SK-N-SH (cell line): ENCODE measurements at regions not wholly inside any gene's neighbourhood (a gene's known extent, or its start where the extent isn't known, plus 50 kb on each side); places are given as distances from the start of the nearest gene placed in this dataset.

ENCODE experiments used
- CTCF ChIA-PET: fragments of 300-600, 350-600 bp; formaldehyde crosslinking; extraction: SDS; loops from one replicate; lab custom pipeline; 2021; lab: Yijun Ruan, JAX
- POLR2A ChIA-PET: fragments of 350-600 bp; sonication (Branson Sonifier 250); formaldehyde crosslinking; extraction: SDS; loops from one replicate; lab custom pipeline; 2020; ENCODE audit warnings: antibody characterized with exemption, inconsistent platforms; lab: Yijun Ruan, JAX
- DNase-seq: peaks from one replicate; pipeline ENCODE4 v3.0.0; 2012
- H2AFZ ChIP-seq: fragments of 200-600 bp; sonication (generic); 2 replicates; pipeline ENCODE4 v1.8.1; 2016; ENCODE audit warnings: antibody characterized with exemption, mild to moderate bottlenecking, low read depth
- H3F3A ChIP-seq: fragments of 200-600 bp; sonication (generic); replicated peaks from 2 replicates; pipeline ENCODE3; 2016; ENCODE audit warnings: antibody characterized with exemption, mild to moderate bottlenecking; ENCODE audit not compliant: insufficient read depth
- H3K27ac ChIP-seq, 2 experiments: fragments of 200-500 bp in 1 of 2; fragments of 200-600 bp in 1 of 2; sonication (Bioruptor generic) in 1 of 2; sonication (generic), shearing (Covaris generic) in 1 of 2; 2 replicates each; pipeline versions ENCODE4 v1.5.1 to v1.6.1; 2014 to 2016; ENCODE audit warnings: low read depth in 2 of 2, inconsistent platforms in 1 of 2, low read length in 1 of 2, mild to moderate bottlenecking in 1 of 2, mixed read lengths in 1 of 2
- H3K27me3 ChIP-seq: fragments of 200-600 bp; sonication (generic), shearing (Covaris generic); 2 replicates; pipeline ENCODE4 v1.6.1; 2016; ENCODE audit warnings: mixed run types; ENCODE audit not compliant: insufficient read depth
- H3K36me3 ChIP-seq, 2 experiments: fragments of 200-500 bp in 1 of 2; fragments of 200-600 bp in 1 of 2; sonication (Bioruptor generic) in 1 of 2; sonication (generic) in 1 of 2; replicated peaks in 1 of 2; 2 replicates each; pipeline versions ENCODE3 to v1.5.1; 2014 to 2016; ENCODE audit warnings: low read length in 1 of 2, mild to moderate bottlenecking in 1 of 2; ENCODE audit not compliant: insufficient read depth in 2 of 2, control insufficient read depth in 1 of 2
- H3K4me1 ChIP-seq, 2 experiments: fragments of 200-500 bp in 1 of 2; fragments of 200-600 bp in 1 of 2; sonication (Bioruptor generic) in 1 of 2; sonication (generic), shearing (Covaris generic) in 1 of 2; 2 replicates each; pipeline versions ENCODE4 v1.5.1 to v1.6.1; 2014 to 2016; ENCODE audit warnings: low read depth in 1 of 2, low read length in 1 of 2, mixed run types in 1 of 2; ENCODE audit not compliant: insufficient read depth in 2 of 2, control insufficient read depth in 1 of 2
- H3K4me2 ChIP-seq: fragments of 200-600 bp; sonication (generic), shearing (Covaris generic); 2 replicates; pipeline ENCODE4 v1.6.1; 2017; ENCODE audit warnings: mixed run types
- H3K4me3 ChIP-seq, 2 experiments: fragments of 200-500 bp in 1 of 2; fragments of 200-600 bp in 1 of 2; sonication (Bioruptor generic) in 1 of 2; sonication (generic), shearing (Covaris generic) in 1 of 2; 2 replicates each; pipeline versions ENCODE4 v1.5.1 to v1.8.1; 2014 to 2016; ENCODE audit warnings: low read depth in 2 of 2, inconsistent platforms in 1 of 2, low read length in 1 of 2, mild to moderate bottlenecking in 1 of 2, mixed read lengths in 1 of 2, moderate library complexity in 1 of 2
- H3K79me2 ChIP-seq: fragments of 200-600 bp; sonication (generic); 2 replicates; pipeline ENCODE4 v1.8.1; 2017; ENCODE audit warnings: mild to moderate bottlenecking; ENCODE audit not compliant: insufficient read depth
- H3K9ac ChIP-seq: fragments of 200-600 bp; sonication (generic); 2 replicates; pipeline ENCODE4 v1.6.1; 2017; ENCODE audit warnings: mixed run types
- H3K9me2 ChIP-seq: fragments of 200-600 bp; sonication (generic); 2 replicates; pipeline ENCODE4 v1.6.1; 2017; ENCODE audit warnings: mixed run types
- H3K9me3 ChIP-seq: fragments of 200-600 bp; sonication (generic); 2 replicates; pipeline ENCODE4 v1.6.1; 2017; ENCODE audit warnings: mixed run types, mild to moderate bottlenecking, moderate library complexity
- H4K20me1 ChIP-seq: fragments of 200-600 bp; sonication (generic); 2 replicates; pipeline ENCODE4 v1.6.1; 2017; ENCODE audit warnings: mild to moderate bottlenecking, mixed run types; ENCODE audit not compliant: insufficient read depth
- EZH2phosphoT487 ChIP-seq: fragments of 200-600 bp; sonication (generic); IDR thresholded peaks from 2 replicates; pipeline ENCODE4 v1.6.1; 2017; ENCODE audit warnings: low read depth, mixed run types, mild to moderate bottlenecking, antibody characterized with exemption, moderate library complexity, borderline replicate concordance
- FOXM1 ChIP-seq: IDR thresholded peaks from 2 replicates; pipeline ENCODE4 v1.4.0; 2012; ENCODE audit warnings: low read depth, mild to moderate bottlenecking
- GATA2 ChIP-seq: sonication (generic); formaldehyde crosslinking; IDR thresholded peaks from 2 replicates; pipeline ENCODE4 v1.5.0; 2020; ENCODE audit warnings: mild to moderate bottlenecking, missing genetic modification reagents
- JUND ChIP-seq: IDR thresholded peaks from 2 replicates; pipeline ENCODE4 v1.4.0; 2012
- MEF2A ChIP-seq: IDR thresholded peaks from 2 replicates; pipeline ENCODE4 v1.4.0; 2012; ENCODE audit warnings: low read depth, borderline replicate concordance
- MXI1 ChIP-seq: IDR thresholded peaks from 2 replicates; pipeline ENCODE4 v1.6.1; 2012; ENCODE audit warnings: mild to moderate bottlenecking, low read depth, low read length, improper control_type of control experiment
- NFIC ChIP-seq: IDR thresholded peaks from 2 replicates; pipeline ENCODE4 v1.4.0; 2012; ENCODE audit warnings: borderline replicate concordance
- RFX5 ChIP-seq: IDR thresholded peaks from 2 replicates; pipeline ENCODE4 v1.6.1; 2012; ENCODE audit warnings: mild to moderate bottlenecking, improper control_type of control experiment, low read length
- RXRA ChIP-seq: IDR thresholded peaks from 2 replicates; pipeline ENCODE4 v1.4.0; 2012; ENCODE audit warnings: low read depth, mild to moderate bottlenecking, borderline replicate concordance
- TCF12 ChIP-seq: IDR thresholded peaks from 2 replicates; pipeline ENCODE4 v1.4.0; 2012
- WGBS: methylation state at CpG from one replicate; pipeline ENCODE4 v1.1.6; 2017; ENCODE audit warnings: low lambda C conversion rate; 5-methylcytosine and 5-hydroxymethylcytosine counted together
- TF ChIP-seq, protein P1 (sequence below): IDR thresholded peaks from 2 replicates; pipeline ENCODE4 v1.4.0; 2012; ENCODE audit warnings: low read depth
- TF ChIP-seq, protein P2 (sequence below): IDR thresholded peaks from 2 replicates; pipeline ENCODE4 v1.4.0; 2012; ENCODE audit warnings: low read depth, borderline replicate concordance
- TF ChIP-seq, protein P3 (sequence below): fragments of 200-600 bp; sonication (generic); IDR thresholded peaks from 2 replicates; pipeline ENCODE4 v1.6.1; 2017; ENCODE audit warnings: antibody characterized with exemption, mild to moderate bottlenecking, moderate library complexity

DNA sequence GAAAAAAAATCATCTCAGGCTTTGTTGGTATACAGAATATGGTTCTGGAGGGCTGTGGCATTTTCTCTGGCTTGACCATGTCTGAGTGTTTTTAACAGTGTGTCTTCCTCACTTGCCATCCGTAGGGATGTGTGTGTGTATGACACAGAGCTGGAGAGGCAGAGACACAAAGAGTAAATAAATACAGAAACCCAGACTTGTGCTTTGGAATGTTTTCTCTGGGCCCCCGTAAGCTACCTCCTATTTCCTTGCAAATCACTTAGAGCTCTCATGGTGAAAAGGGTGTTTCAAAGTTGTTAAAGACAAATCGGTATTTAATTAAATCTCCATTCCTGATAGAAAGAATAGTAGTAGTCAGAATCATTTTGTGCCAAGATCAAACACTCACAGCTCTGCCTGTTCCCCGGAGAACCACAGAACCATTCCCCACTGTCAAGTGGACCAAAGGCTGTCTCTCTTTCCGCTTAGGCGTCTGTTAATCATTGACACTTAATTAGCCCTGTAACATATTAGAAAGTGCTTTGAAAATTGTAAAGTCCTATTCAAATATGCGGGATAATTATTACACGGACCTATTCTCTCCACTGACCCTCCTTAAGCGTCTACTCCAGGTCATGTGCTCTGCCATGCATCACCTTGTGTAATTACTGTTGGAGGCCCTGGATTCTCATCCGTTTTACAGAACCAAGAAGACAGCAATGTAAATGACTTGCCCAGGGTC lies 313.6 kb upstream of the TLE3 start:
- H3K4me1 ChIP-seq: no peaks in the 10 kb centered on the region; a peak in 1 of 4 replicates
- 0 out of 2 replicates have a peak, but pooled peaks cover 4% of the 10 kb centered on the region for H3K9me3 ChIP-seq
- TF ChIP-seq GATA2 (CRISPR knock-in tag) (no peak), RFX5 (no peak), JUND (no peak), MXI1 (no peak)
- TF ChIP-seq, protein P1, sequence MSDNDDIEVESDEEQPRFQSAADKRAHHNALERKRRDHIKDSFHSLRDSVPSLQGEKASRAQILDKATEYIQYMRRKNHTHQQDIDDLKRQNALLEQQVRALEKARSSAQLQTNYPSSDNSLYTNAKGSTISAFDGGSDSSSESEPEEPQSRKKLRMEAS: no peak
- TF ChIP-seq, protein P2, sequence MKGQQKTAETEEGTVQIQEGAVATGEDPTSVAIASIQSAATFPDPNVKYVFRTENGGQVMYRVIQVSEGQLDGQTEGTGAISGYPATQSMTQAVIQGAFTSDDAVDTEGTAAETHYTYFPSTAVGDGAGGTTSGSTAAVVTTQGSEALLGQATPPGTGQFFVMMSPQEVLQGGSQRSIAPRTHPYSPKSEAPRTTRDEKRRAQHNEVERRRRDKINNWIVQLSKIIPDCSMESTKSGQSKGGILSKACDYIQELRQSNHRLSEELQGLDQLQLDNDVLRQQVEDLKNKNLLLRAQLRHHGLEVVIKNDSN: no peak
- no peaks in the 10 kb centered on the region for H3K79me2 ChIP-seq
- no peaks in the 10 kb centered on the region for H3K9me2 ChIP-seq
- H3K4me2 ChIP-seq: no peak overlapping the region
- H3F3A ChIP-seq: no peaks in the 10 kb centered on the region
- H3K27ac ChIP-seq: no peak overlapping the region
- no peaks in the 10 kb centered on the region for H3K36me3 ChIP-seq
- no peak overlapping the region for H3K4me3 ChIP-seq
- POLR2A ChIA-PET: no interaction called here
- H3K27me3 ChIP-seq: peaks cover under 1% of the 10 kb centered on the region; the same call in 1 of the 2 replicates
- no peaks in the 10 kb centered on the region for H4K20me1 ChIP-seq
- no peak overlapping the region for H3K9ac ChIP-seq
- no peak overlapping the region for H2AFZ ChIP-seq
- CTCF ChIA-PET: no interaction called here
- WGBS: 76% methylated on average over 10 of the region's 10 CpGs
- DNase-seq: no peak

DNA sequence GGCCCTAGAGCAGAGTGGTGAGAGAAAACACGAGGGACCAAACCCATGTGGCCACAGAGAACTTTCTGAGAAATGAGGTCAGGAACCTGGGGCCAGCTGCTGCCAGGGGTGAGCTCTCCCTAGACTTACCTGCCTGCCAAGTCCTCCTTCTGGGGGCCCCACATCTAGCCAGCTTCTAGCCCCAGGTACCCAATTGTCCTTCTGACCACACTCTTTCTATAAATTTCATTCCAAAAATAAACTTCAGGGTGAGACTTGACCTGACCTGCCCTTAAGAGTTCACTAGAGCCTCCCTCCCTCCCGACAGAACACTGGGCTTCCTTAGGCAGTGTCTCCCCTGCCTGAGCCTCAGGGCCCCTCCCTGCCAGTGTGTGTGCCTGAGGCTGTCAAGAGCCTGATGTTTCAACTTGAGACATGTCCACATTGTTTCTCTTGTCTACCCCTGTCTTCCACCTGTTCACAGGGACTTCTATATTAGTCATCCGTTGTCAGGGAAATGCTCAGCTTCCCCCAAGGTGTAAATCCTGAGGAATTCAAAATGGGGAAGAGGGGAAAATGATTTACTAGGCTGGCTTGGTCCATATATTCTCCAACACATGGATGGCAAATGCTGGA lies 312.8 kb upstream of the TLE3 start:
- Histone ChIP-seq H3K79me2 (no peaks in the 10 kb centered on the region), H3K36me3 (no peaks in the 10 kb centered on the region), H2AFZ (no peak overlapping the region), H4K20me1 (no peaks in the 10 kb centered on the region), H3K9me3 (0 out of 2 replicates have a peak, but pooled peaks cover 4% of the 10 kb centered on the region), H3K4me2 (no peak overlapping the region), H3K9ac (no peak overlapping the region), H3K9me2 (no peaks in the 10 kb centered on the region), H3K4me3 (no peak overlapping the region), H3K4me1 (no peaks in the 10 kb centered on the region; a peak in 1 of 4 replicates), H3F3A (no peaks in the 10 kb centered on the region), H3K27ac (no peak overlapping the region), H3K27me3 (no peaks in the 10 kb centered on the region; the same call in 1 of the 2 replicates)
- no peak for DNase-seq
- TF ChIP-seq TCF12 (no peak), FOXM1 (no peak), NFIC (no peak), MEF2A (no peak), RXRA (no peak), RFX5 (no peak), EZH2phosphoT487 (no peak)
- TF ChIP-seq, protein P3, sequence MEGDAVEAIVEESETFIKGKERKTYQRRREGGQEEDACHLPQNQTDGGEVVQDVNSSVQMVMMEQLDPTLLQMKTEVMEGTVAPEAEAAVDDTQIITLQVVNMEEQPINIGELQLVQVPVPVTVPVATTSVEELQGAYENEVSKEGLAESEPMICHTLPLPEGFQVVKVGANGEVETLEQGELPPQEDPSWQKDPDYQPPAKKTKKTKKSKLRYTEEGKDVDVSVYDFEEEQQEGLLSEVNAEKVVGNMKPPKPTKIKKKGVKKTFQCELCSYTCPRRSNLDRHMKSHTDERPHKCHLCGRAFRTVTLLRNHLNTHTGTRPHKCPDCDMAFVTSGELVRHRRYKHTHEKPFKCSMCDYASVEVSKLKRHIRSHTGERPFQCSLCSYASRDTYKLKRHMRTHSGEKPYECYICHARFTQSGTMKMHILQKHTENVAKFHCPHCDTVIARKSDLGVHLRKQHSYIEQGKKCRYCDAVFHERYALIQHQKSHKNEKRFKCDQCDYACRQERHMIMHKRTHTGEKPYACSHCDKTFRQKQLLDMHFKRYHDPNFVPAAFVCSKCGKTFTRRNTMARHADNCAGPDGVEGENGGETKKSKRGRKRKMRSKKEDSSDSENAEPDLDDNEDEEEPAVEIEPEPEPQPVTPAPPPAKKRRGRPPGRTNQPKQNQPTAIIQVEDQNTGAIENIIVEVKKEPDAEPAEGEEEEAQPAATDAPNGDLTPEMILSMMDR: no peak
- 43% methylated on average over 3 of the region's 3 CpGs for WGBS
- POLR2A ChIA-PET: no interaction called here
- CTCF ChIA-PET: no interaction called here
